ENCODE measurements at regions not wholly inside any gene's neighbourhood (a gene's known extent, or its start where the extent isn't known, plus 50 kb on each side); places are given as distances from the start of the nearest gene placed in this dataset.

DNA sequence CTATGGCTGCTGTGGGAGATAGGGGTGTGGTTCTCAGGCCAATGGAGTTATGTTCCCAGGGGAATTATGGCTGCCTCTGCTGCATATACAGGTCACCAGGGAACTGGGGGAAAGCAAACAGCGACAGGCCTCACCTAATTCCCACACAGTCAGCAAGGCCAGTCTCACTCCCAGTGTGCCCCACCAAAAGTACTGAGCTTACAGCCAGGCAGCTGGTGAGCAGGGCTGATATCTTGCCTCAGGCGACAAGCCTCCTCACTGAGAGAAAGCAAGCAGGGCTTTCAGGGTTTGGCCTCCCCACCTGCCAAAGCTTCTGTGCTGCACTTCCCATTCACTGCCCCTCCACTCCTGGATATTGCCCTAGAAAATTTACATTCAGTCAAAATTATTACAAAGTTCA lies 273.8 kb upstream of the TARS1 start:
- Histone ChIP-seq H3K4me3 (IDR thresholded peaks at IDR 0.05; ENCODE audit: insufficient read depth, low read depth, low read length) (no peak overlapping the region), H4K20me1 (ENCODE audit: insufficient read depth) (no peaks in the 10 kb centered on the region), H3K4me2 (no peak overlapping the region), H3K27ac (no peak overlapping the region), H3K36me3 (ENCODE audit: insufficient read depth) (no peaks in the 10 kb centered on the region), H3K4me1 (ENCODE audit: low read depth, poor library complexity, severe bottlenecking) (no peaks in the 10 kb centered on the region), H3K27me3 (ENCODE audit: insufficient read depth, low read depth) (no peaks in the 10 kb centered on the region), H3K9ac (no peak overlapping the region), H2AFZ (ENCODE audit: low read depth) (no peak overlapping the region), H3K79me2 (ENCODE audit: insufficient read depth, low read depth) (no peaks in the 10 kb centered on the region)
- TF ChIP-seq, protein P1, sequence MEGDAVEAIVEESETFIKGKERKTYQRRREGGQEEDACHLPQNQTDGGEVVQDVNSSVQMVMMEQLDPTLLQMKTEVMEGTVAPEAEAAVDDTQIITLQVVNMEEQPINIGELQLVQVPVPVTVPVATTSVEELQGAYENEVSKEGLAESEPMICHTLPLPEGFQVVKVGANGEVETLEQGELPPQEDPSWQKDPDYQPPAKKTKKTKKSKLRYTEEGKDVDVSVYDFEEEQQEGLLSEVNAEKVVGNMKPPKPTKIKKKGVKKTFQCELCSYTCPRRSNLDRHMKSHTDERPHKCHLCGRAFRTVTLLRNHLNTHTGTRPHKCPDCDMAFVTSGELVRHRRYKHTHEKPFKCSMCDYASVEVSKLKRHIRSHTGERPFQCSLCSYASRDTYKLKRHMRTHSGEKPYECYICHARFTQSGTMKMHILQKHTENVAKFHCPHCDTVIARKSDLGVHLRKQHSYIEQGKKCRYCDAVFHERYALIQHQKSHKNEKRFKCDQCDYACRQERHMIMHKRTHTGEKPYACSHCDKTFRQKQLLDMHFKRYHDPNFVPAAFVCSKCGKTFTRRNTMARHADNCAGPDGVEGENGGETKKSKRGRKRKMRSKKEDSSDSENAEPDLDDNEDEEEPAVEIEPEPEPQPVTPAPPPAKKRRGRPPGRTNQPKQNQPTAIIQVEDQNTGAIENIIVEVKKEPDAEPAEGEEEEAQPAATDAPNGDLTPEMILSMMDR (conservative IDR thresholded peaks at IDR 0.05; ENCODE audit: low read depth, low read length) = no peak

DNA sequence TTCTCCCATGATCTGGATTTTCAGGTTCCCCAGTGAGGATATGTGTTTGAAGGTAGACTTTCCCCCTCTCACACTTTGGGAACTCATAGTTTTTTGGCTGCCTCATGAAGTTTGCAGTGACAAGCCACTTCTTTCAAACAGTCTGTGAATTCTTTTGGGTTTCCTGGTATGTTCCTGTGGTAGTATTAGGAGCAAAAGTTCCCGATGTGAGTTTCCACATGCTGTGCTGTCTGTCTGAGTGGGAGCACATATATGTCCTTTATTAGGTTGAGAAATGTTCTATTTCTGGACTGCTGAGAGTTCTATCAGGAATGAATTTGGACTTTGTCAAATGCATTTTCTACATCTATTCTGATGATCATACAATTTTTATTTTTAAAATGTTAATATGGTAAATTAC lies 273.2 kb upstream of the TARS1 start:
- H3K36me3 ChIP-seq (ENCODE audit: insufficient read depth) = no peaks in the 10 kb centered on the region
- H4K20me1 ChIP-seq (ENCODE audit: insufficient read depth) = no peaks in the 10 kb centered on the region
- no peak overlapping the region for H3K9ac ChIP-seq
- no peaks in the 10 kb centered on the region for H3K79me2 ChIP-seq (ENCODE audit: insufficient read depth, low read depth)
- H3K4me2 ChIP-seq = no peak overlapping the region
- TF ChIP-seq, protein P1 (conservative IDR thresholded peaks at IDR 0.05; ENCODE audit: low read depth, low read length) = no peak
- H2AFZ ChIP-seq (ENCODE audit: low read depth) = no peak overlapping the region
- no peak overlapping the region for H3K4me3 ChIP-seq (IDR thresholded peaks at IDR 0.05; ENCODE audit: insufficient read depth, low read depth, low read length)
- no peaks in the 10 kb centered on the region for H3K27me3 ChIP-seq (ENCODE audit: insufficient read depth, low read depth)
- no peaks in the 10 kb centered on the region for H3K4me1 ChIP-seq (ENCODE audit: low read depth, poor library complexity, severe bottlenecking)
- H3K27ac ChIP-seq = no peak overlapping the region

DNA sequence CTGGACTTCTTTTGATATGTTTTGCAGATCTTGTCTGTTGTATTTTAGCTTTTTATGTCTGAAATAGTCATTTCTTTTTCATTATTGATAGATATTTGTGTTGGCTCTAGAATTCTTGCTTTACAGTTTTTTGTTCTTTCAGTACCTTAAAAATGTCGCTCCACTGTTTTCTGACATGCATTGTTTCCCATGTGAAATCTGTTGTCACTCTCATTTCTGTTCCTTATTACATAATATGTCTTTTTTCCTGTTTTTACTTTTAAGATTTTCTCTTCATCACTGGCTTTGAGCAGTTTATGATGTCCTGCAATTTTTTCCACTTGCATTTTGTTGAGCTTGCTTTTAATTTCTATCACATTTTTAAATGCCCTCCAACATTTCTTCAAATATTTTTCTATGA lies 270.4 kb upstream of the TARS1 start:
- Histone ChIP-seq H2AFZ (ENCODE audit: low read depth) (no peak overlapping the region), H3K4me1 (ENCODE audit: low read depth, poor library complexity, severe bottlenecking) (no peaks in the 10 kb centered on the region), H4K20me1 (ENCODE audit: insufficient read depth) (no peaks in the 10 kb centered on the region), H3K27me3 (ENCODE audit: insufficient read depth, low read depth) (no peaks in the 10 kb centered on the region), H3K9ac (no peak overlapping the region), H3K27ac (no peak overlapping the region), H3K4me2 (no peak overlapping the region), H3K79me2 (ENCODE audit: insufficient read depth, low read depth) (no peaks in the 10 kb centered on the region), H3K36me3 (ENCODE audit: insufficient read depth) (no peaks in the 10 kb centered on the region), H3K4me3 (IDR thresholded peaks at IDR 0.05; ENCODE audit: insufficient read depth, low read depth, low read length) (no peak overlapping the region)
- TF ChIP-seq, protein P1 (conservative IDR thresholded peaks at IDR 0.05; ENCODE audit: low read depth, low read length) = no peak

DNA sequence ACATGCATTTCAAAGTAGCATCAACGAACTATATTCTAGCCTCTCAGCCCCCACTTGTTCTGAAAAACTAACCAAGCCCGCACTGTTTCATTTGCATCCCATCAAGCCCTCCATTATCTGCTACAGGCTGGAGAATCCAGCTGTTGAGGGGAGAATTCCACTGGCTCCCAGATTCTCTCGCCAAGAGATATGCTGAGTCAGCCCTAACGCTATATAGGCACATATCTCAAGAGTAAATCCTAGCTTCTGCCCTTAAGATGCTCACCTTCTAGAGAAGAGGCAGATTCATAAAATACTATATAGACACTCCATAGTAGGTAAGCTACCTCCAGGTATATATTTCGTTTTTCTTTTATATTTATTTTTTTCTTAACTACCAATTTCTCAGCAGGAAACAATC lies 266.4 kb upstream of the TARS1 start:
- Histone ChIP-seq H3K79me2 (ENCODE audit: insufficient read depth, low read depth) (no peaks in the 10 kb centered on the region), H2AFZ (ENCODE audit: low read depth) (no peak overlapping the region), H3K4me3 (IDR thresholded peaks at IDR 0.05; ENCODE audit: insufficient read depth, low read depth, low read length) (no peak overlapping the region), H3K4me2 (no peak overlapping the region), H3K4me1 (ENCODE audit: low read depth, poor library complexity, severe bottlenecking) (no peaks in the 10 kb centered on the region), H3K27ac (no peak overlapping the region), H3K27me3 (ENCODE audit: insufficient read depth, low read depth) (no peaks in the 10 kb centered on the region), H3K36me3 (ENCODE audit: insufficient read depth) (no peaks in the 10 kb centered on the region), H4K20me1 (ENCODE audit: insufficient read depth) (no peaks in the 10 kb centered on the region), H3K9ac (no peak overlapping the region)
- TF ChIP-seq, protein P1 (conservative IDR thresholded peaks at IDR 0.05; ENCODE audit: low read depth, low read length) = no peak

DNA sequence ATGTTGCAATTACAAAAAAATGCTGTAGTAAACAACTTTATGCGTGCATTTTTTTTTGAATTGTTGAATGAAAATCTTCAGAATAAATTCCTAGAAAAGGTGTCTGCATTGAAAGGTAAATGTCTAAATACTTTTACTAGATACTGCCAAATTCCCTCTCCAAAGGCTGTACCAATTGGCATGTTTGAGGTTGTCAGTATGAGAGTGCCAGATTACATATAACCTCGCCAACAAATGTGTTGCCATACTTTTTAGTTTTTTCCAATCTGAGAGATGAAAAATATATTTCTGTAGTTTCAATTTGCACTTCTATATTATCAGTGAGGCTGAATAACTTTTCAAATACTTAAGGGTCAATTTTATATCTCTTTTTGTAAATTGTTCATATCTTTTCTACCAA lies 261.5 kb upstream of the TARS1 start:
- no peak overlapping the region for H3K27ac ChIP-seq
- no peaks in the 10 kb centered on the region for H3K36me3 ChIP-seq (ENCODE audit: insufficient read depth)
- H4K20me1 ChIP-seq (ENCODE audit: insufficient read depth) = no peaks in the 10 kb centered on the region
- no peaks in the 10 kb centered on the region for H3K79me2 ChIP-seq (ENCODE audit: insufficient read depth, low read depth)
- TF ChIP-seq, protein P1 (conservative IDR thresholded peaks at IDR 0.05; ENCODE audit: low read depth, low read length) = no peak
- H2AFZ ChIP-seq (ENCODE audit: low read depth) = no peak overlapping the region
- H3K4me1 ChIP-seq (ENCODE audit: low read depth, poor library complexity, severe bottlenecking) = no peaks in the 10 kb centered on the region
- H3K9ac ChIP-seq = no peak overlapping the region
- no peak overlapping the region for H3K4me2 ChIP-seq
- H3K27me3 ChIP-seq (ENCODE audit: insufficient read depth, low read depth) = no peaks in the 10 kb centered on the region
- H3K4me3 ChIP-seq (IDR thresholded peaks at IDR 0.05; ENCODE audit: insufficient read depth, low read depth, low read length) = no peak overlapping the region

Data from KMS-11 (cell line).